ENCODE measurements at regions not wholly inside any gene's neighbourhood (a gene's known extent, or its start where the extent isn't known, plus 50 kb on each side); places are given as distances from the start of the nearest gene placed in this dataset.
"Not testable (repeated sequence)": the region's sequence is repeated elsewhere in the genome, so short reads cannot be mapped to it uniquely, and the experiment has no call there.

DNA sequence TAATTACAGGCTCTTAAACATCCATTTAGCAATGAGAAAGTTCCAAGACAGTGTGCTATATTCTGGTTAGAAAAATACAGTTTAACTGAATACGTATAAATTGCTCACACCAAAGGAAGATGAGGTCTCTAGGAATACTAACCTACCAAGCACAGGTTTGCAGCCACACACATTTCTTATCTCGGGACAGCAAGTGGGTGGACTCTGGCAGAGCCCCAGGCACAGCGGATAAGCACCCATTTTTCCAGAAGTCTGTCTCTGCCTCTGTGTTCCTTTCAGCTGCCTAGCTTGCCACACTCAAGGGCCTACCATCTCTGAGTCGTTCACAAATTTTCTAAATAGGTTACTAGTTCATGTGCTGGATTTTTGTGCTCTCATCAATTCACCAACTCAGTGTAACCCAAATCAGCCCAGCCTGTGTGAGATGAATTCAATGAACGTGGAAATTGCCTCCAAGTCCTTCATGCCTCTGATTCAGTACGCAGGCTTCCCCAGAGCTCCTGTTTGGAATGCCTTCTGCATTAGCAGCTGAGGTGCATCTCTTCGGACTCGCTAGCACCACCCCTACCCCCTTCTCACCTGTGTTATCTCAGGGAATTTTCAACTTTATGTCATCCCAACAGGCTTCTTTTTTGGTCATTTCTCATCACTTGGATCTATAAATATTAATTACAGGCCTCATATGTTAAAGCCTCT is 581.0 kb upstream of the CDH11 start:
- H3K4me3 Mint-ChIP-seq = no peak overlapping the region
- H3K9me3 Mint-ChIP-seq = peaks cover 6% of the 10 kb centered on the region
- no peaks in the 10 kb centered on the region for H3K36me3 Mint-ChIP-seq
- H3K27ac Mint-ChIP-seq = no peak overlapping the region
- no peaks in the 10 kb centered on the region for H3K4me1 Mint-ChIP-seq
- H3K27me3 Mint-ChIP-seq = peaks cover 2% of the 10 kb centered on the region
- ATAC-seq (ENCODE audit: low read depth) (no peak), DNase-seq (ENCODE audit: low spot score in 2 of 2) (no peak)

- no peaks in the 10 kb centered on the region for H3K36me3 Mint-ChIP-seq
- ATAC-seq (ENCODE audit: low read depth) (no peak), DNase-seq (ENCODE audit: low spot score in 2 of 2) (no peak)
- H3K4me3 Mint-ChIP-seq = no peak overlapping the region
- peaks cover 2% of the 10 kb centered on the region for H3K27me3 Mint-ChIP-seq
- peaks cover 5% of the 10 kb centered on the region for H3K9me3 Mint-ChIP-seq
- H3K4me1 Mint-ChIP-seq = no peaks in the 10 kb centered on the region
- H3K27ac Mint-ChIP-seq = no peak overlapping the region
Measured at GRCh38 chr16:65700596-65700995, 578.7 kb upstream of the CDH11 start.

DNA sequence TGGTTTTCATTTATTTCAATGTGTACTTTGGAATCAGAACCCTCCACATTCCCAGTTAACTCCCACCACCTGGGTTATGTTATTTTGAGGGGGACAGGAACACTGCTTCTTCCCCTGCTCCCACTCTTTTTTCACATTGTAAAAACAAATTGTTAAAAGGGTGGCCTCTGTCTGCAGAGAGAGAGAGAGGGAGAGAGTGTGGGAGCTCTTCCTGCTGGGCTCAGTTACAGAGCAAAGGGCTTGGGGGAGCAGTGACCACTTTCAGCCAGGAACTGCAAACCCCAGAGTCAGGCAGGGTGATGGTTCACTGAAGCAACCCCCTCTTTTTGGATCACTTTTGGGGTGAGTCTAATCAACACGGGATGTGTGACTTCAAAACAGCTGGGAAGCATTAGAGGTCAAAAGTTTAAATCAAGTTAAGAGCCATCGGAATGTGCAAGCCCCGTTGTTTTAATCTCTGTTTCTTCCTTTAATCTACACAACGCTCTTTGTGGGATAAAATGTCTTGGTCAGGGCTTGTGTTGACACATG is 577.0 kb upstream of the CDH11 start:
- H3K9me3 Mint-ChIP-seq = peaks cover 4% of the 10 kb centered on the region
- no peak for ATAC-seq (ENCODE audit: low read depth)
- no peak overlapping the region for H3K4me3 Mint-ChIP-seq
- no peaks in the 10 kb centered on the region for H3K36me3 Mint-ChIP-seq
- H3K27me3 Mint-ChIP-seq = peaks cover 2% of the 10 kb centered on the region
- no peak for DNase-seq (ENCODE audit: low spot score in 2 of 2)
- no peaks in the 10 kb centered on the region for H3K4me1 Mint-ChIP-seq
- H3K27ac Mint-ChIP-seq = no peak overlapping the region

DNA sequence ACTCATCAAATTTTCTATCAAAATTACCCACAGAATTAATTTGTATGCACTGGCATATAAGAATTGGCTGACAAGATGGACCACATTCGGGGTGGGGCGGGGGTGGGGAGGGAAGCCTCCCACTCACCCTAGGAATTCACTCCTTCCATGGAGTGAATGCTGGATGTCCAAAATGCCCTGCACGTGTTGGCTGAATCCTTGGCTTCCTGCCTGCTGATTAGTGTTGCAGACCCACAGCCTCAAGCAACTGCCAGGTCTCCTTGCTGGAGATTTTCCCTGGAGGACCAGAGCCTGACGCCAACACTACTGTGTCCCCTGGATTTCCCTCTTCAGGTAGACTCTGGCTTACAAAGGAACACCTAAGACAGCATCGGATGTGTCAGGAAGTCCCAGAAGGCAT is 575.7 kb upstream of the CDH11 start:
- H3K4me3 Mint-ChIP-seq = no peak overlapping the region
- H3K27me3 Mint-ChIP-seq = no peaks in the 10 kb centered on the region
- peaks cover 2% of the 10 kb centered on the region for H3K9me3 Mint-ChIP-seq
- no peaks in the 10 kb centered on the region for H3K4me1 Mint-ChIP-seq
- no peaks in the 10 kb centered on the region for H3K36me3 Mint-ChIP-seq
- no peak for ATAC-seq (ENCODE audit: low read depth)
- DNase-seq (ENCODE audit: low spot score in 2 of 2) = no peak
- H3K27ac Mint-ChIP-seq = no peak overlapping the region

DNA sequence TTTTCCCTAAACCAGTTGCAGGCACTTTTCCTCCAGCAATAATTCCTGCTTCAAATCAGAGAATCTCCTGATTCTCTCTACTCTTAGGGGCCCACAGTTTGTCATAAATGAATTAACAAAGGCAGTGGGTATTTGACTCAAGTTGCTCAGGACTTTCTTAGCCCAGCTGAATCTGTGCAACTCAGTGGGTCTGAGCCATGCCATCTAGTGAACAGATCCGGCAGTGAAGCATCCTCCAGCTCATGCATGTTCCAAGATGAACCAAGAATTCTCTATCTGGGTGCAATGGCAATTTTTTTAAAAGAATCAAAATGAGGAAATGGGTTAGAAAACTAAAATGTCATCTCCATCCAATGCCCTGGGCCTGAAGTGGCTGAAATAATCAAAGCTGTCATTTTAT is 575.2 kb upstream of the CDH11 start:
- H3K4me1 Mint-ChIP-seq = no peaks in the 10 kb centered on the region
- DNase-seq (ENCODE audit: low spot score in 2 of 2) = no peak

GRCh38 chr16:65691846-65692245 is 570.0 kb upstream of the CDH11 start:
- not testable (repeated sequence) for H3K4me3 Mint-ChIP-seq; H3K9me3 Mint-ChIP-seq; H3K4me1 Mint-ChIP-seq; H3K27me3 Mint-ChIP-seq; DNase-seq (ENCODE audit: low spot score in 2 of 2); ATAC-seq (ENCODE audit: low read depth); H3K27ac Mint-ChIP-seq; H3K36me3 Mint-ChIP-seq

More for the DNA sequence above, 575.2 kb upstream of the CDH11 start:
- Mint-ChIP-seq H3K4me3 (no peak overlapping the region), H3K9me3 (peaks cover 2% of the 10 kb centered on the region), H3K27me3 (no peaks in the 10 kb centered on the region), H3K27ac (no peak overlapping the region), H3K36me3 (no peaks in the 10 kb centered on the region)
- ATAC-seq (ENCODE audit: low read depth) = no peak

- H3K36me3 Mint-ChIP-seq = no peaks in the 10 kb centered on the region
- no peak overlapping the region for H3K4me3 Mint-ChIP-seq
- no peak for ATAC-seq (ENCODE audit: low read depth)
Measured at GRCh38 chr16:65689726-65690125, 567.9 kb upstream of the CDH11 start.

GRCh38 chr16:65688301-65688700 is 566.4 kb upstream of the CDH11 start:
- H3K4me1 Mint-ChIP-seq = no peaks in the 10 kb centered on the region
- no peak overlapping the region for H3K4me3 Mint-ChIP-seq
- no peaks in the 10 kb centered on the region for H3K36me3 Mint-ChIP-seq
- ATAC-seq (ENCODE audit: low read depth) = no peak
- no peaks in the 10 kb centered on the region for H3K9me3 Mint-ChIP-seq
- DNase-seq (ENCODE audit: low spot score in 2 of 2) = no peak
- H3K27me3 Mint-ChIP-seq = no peaks in the 10 kb centered on the region
- H3K27ac Mint-ChIP-seq = no peak overlapping the region

More at GRCh38 chr16:65689726-65690125, 567.9 kb upstream of the CDH11 start:
- H3K27me3 Mint-ChIP-seq = no peaks in the 10 kb centered on the region
- H3K9me3 Mint-ChIP-seq = no peaks in the 10 kb centered on the region
- no peaks in the 10 kb centered on the region for H3K4me1 Mint-ChIP-seq
- no peak for DNase-seq (ENCODE audit: low spot score in 2 of 2)
- no peak overlapping the region for H3K27ac Mint-ChIP-seq

DNA sequence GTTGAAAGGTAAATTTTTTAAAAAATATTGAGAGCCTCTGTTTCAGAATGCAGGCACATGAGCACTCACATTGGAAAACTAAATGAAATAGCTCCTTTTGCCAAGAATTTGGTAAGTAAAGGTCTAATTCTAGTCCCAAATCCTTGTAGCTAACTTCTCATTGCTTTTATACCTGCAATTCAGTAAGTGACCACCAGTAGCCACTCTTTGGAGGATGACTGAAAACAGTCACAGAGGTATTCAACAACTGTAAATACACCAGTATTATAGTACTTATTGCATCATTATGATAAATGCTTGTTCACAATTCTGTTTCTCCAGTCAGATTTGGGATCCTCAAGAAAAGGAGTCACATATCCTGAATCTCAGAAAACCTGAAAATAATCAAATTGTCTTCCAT is 562.4 kb upstream of the CDH11 start:
- ATAC-seq (ENCODE audit: low read depth) (no peak), DNase-seq (ENCODE audit: low spot score in 2 of 2) (no peak)
- Mint-ChIP-seq H3K4me3 (no peak overlapping the region), H3K9me3 (no peaks in the 10 kb centered on the region), H3K27ac (no peak overlapping the region), H3K27me3 (no peaks in the 10 kb centered on the region), H3K36me3 (no peaks in the 10 kb centered on the region), H3K4me1 (no peaks in the 10 kb centered on the region)

- DNase-seq (ENCODE audit: low spot score in 2 of 2) (no peak), ATAC-seq (ENCODE audit: low read depth) (no peak)
- Mint-ChIP-seq H3K4me1 (no peaks in the 10 kb centered on the region), H3K9me3 (no peaks in the 10 kb centered on the region), H3K27ac (no peak overlapping the region), H3K36me3 (no peaks in the 10 kb centered on the region), H3K4me3 (no peak overlapping the region), H3K27me3 (no peaks in the 10 kb centered on the region)
Measured at GRCh38 chr16:65681406-65681805, 559.5 kb upstream of the CDH11 start.

GRCh38 chr16:65679785-65680184 is 557.9 kb upstream of the CDH11 start:
- Mint-ChIP-seq H3K27me3 (no peaks in the 10 kb centered on the region), H3K4me3 (no peak overlapping the region), H3K4me1 (no peaks in the 10 kb centered on the region), H3K36me3 (no peaks in the 10 kb centered on the region), H3K9me3 (no peaks in the 10 kb centered on the region), H3K27ac (no peak overlapping the region)
- no peak for ATAC-seq (ENCODE audit: low read depth)
- no peak for DNase-seq (ENCODE audit: low spot score in 2 of 2)

DNA sequence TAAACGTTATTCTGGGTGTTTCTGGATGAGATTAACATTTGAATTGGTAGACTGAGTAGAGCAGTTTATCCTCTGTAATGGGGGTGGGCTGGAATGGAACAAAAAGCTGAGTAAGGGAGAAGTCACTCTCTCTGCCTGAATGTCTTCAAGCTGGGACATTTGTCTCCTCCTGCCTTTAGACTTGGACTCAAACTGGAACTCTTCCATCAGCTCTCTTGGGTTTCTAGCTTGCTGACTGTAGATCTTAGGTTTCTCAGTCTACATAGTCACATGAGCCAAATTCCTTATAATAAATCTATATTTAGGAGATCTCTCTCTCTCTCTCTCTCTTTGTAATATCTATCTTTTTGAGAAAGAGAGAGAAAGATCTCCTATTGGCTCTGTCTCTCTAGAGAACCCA is 553.3 kb upstream of the CDH11 start:
- no peaks in the 10 kb centered on the region for H3K9me3 Mint-ChIP-seq

GRCh38 chr16:65672960-65673359 is 551.1 kb upstream of the CDH11 start:
- Mint-ChIP-seq H3K36me3 (no peaks in the 10 kb centered on the region), H3K9me3 (peaks cover 1% of the 10 kb centered on the region), H3K4me3 (no peak overlapping the region)

More for the DNA sequence above, 553.3 kb upstream of the CDH11 start:
- Mint-ChIP-seq H3K36me3 (no peaks in the 10 kb centered on the region), H3K4me1 (no peaks in the 10 kb centered on the region), H3K27me3 (no peaks in the 10 kb centered on the region), H3K4me3 (no peak overlapping the region), H3K27ac (no peak overlapping the region)
- ATAC-seq (ENCODE audit: low read depth) (no peak), DNase-seq (ENCODE audit: low spot score in 2 of 2) (no peak)

DNA sequence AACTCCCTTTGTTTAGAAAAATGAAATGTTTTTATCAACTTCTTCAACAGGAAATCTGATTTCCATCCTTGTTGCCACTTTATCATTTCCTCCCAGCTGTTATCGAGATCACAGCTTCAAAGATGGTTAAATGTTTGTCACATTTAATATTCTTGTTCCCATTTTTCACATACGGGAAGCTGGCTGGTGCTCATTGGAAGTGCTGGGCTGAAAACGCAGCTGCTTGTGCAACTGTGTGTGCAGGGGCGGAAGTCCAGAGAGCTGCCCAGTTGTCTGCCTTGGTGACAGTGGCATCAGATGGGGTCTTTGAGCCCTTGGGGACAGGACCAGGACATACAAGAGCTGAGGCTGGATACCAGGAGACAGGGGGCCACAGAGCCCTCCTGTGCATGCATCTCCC is 549.2 kb upstream of the CDH11 start:
- DNase-seq (ENCODE audit: low spot score in 2 of 2) = no peak
- Mint-ChIP-seq H3K36me3 (no peaks in the 10 kb centered on the region), H3K27ac (no peak overlapping the region), H3K27me3 (no peaks in the 10 kb centered on the region), H3K4me1 (no peaks in the 10 kb centered on the region), H3K4me3 (no peak overlapping the region), H3K9me3 (peaks cover 1% of the 10 kb centered on the region)
- no peak for ATAC-seq (ENCODE audit: low read depth)

More at GRCh38 chr16:65672960-65673359, 551.1 kb upstream of the CDH11 start:
- Mint-ChIP-seq H3K27me3 (no peaks in the 10 kb centered on the region), H3K4me1 (no peaks in the 10 kb centered on the region), H3K27ac (no peak overlapping the region)
- DNase-seq (ENCODE audit: low spot score in 2 of 2) = no peak
- ATAC-seq (ENCODE audit: low read depth) = no peak

DNA sequence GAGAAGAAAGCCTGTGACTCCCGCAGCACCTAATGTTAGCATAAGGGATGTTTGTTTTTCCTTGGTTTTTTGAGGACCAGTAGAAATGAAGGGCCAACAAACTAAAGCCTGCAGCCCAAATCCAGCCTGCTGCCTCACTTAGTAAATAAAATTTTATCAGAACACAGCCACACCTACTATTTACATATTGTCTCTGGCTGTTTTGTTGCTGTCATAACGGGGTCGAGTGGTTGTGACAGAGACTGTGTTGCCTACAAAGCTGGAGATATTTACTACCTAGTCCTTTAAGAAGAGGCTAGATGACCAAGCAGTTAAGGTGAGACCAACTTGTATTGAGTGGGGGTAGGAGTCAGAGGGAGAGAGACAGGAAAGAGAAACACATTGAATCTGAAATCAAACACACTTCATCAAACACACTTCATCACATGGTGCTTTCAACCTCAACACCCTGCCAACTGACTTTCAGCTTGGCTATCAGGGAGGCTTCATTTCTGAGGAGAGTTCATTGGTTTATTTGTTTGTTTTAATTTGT is 546.3 kb upstream of the CDH11 start:
- Mint-ChIP-seq H3K9me3 (peaks cover 1% of the 10 kb centered on the region), H3K4me1 (no peaks in the 10 kb centered on the region), H3K36me3 (no peaks in the 10 kb centered on the region), H3K27ac (no peak overlapping the region), H3K27me3 (no peaks in the 10 kb centered on the region), H3K4me3 (no peak overlapping the region)
- ATAC-seq (ENCODE audit: low read depth) (no peak), DNase-seq (ENCODE audit: low spot score in 2 of 2) (no peak)
